ENCODE measurements at regions not wholly inside any gene's neighbourhood (a gene's known extent, or its start where the extent isn't known, plus 50 kb on each side); places are given as distances from the start of the nearest gene placed in this dataset.

GRCh38 chr18:24778810-24779418, 318.5 kb downstream of the HRH4 start:
- Histone ChIP-seq H3K9me3 (no peaks in the 10 kb centered on the region), H3K4me2 (no peak overlapping the region), H3K4me3 (no peak overlapping the region), H3K4me1 (no peaks in the 10 kb centered on the region), H3K27ac (no peak overlapping the region)
- TF ChIP-seq MAZ (IDR thresholded peaks at IDR 0.05; ENCODE audit: borderline replicate concordance, low read depth, low read length), result no peak
- no peak for TF ChIP-seq HOXB5 (CRISPR knock-in tag; IDR thresholded peaks at IDR 0.05)
- TF ChIP-seq SREBF2 (IDR thresholded peaks at IDR 0.05), result no peak
- no peak for TF ChIP-seq RCOR1 (IDR thresholded peaks at IDR 0.05; ENCODE audit: low read depth, low read length)
- ATAC-seq (no peak), FAIRE-seq (no peak), DNase-seq (ENCODE audit: low read depth in 1 of 2, low spot score in 1 of 2) (no peak)
- 39% methylated on average over 6 of the region's 6 CpGs for WGBS (ENCODE audit: missing lambda C conversion rate)
- POLR2A ChIA-PET, result no interaction called here
- CTCF ChIA-PET, result interaction anchor here (0.5 kb wide), 1 partner anchor 70 kb away, joined by 3 read pairs; no protein-coding TSS in a partner anchor

DNA sequence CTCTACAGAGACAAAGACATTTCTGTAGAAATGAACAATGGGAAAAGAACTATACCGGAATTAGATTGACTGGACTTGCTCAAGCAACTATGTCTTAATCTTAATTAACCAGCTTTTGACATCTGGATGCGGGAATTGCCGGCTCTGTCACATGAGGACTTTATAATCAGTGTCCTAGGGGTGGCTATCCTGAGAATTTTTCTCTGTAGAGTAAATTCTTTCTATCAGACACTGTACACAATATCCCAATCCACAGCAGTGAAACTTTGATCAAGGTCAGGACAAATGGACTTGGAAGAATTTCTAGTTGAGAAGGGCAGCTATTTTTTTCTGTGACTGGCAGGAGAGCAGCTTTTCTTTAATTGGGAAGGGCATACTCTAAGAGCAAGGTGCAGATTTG, 322.1 kb downstream of the HRH4 start:
- FAIRE-seq, result no peak
- POLR2A ChIA-PET, result no interaction called here
- no peaks in the 10 kb centered on the region for H3K4me1 ChIP-seq
- CTCF ChIA-PET, result no interaction called here
- no peaks in the 10 kb centered on the region for H3K9me3 ChIP-seq
- H3K27ac ChIP-seq, result no peak overlapping the region
- ATAC-seq, result no peak
- WGBS (ENCODE audit: missing lambda C conversion rate), result 3% methylated on average over 3 of the region's 3 CpGs
- no peak for DNase-seq (ENCODE audit: low read depth in 1 of 2, low spot score in 1 of 2)
- TF ChIP-seq NPAS2 (CRISPR knock-in tag; IDR thresholded peaks at IDR 0.05; ENCODE audit: borderline replicate concordance) (no peak), MAFK (IDR thresholded peaks at IDR 0.05; ENCODE audit: partially characterized antibody) (no peak), MYC (IDR thresholded peaks at IDR 0.05; ENCODE audit: borderline replicate concordance, low read length) (no peak), HOXB13 (CRISPR knock-in tag; IDR thresholded peaks at IDR 0.05; ENCODE audit: low read depth) (no peak), RAD21 (conservative IDR thresholded peaks at IDR 0.05 in 1 of 2, IDR thresholded peaks at IDR 0.05 in 1 of 2) (no peak), CHD4 (IDR thresholded peaks at IDR 0.05; ENCODE audit: borderline replicate concordance) (no peak), JUNB (IDR thresholded peaks at IDR 0.05) (no peak), ZNF302 (CRISPR knock-in tag; IDR thresholded peaks at IDR 0.05) (no peak), SREBF2 (IDR thresholded peaks at IDR 0.05) (no peak), ZSCAN20 (CRISPR knock-in tag; IDR thresholded peaks at IDR 0.05) (no peak), KDM1A (IDR thresholded peaks at IDR 0.05; ENCODE audit: low read depth) (no peak), ESRRA (IDR thresholded peaks at IDR 0.05; ENCODE audit: borderline replicate concordance, low read length) (no peak), RCOR1 (IDR thresholded peaks at IDR 0.05; ENCODE audit: low read depth, low read length) (no peak), NR3C1 (IDR thresholded peaks at IDR 0.05) (no peak), TP53 (CRISPR knock-in tag; IDR thresholded peaks at IDR 0.05) (no peak), ZFP36 (IDR thresholded peaks at IDR 0.05; ENCODE audit: borderline replicate concordance, partially characterized antibody) (no peak)
- TF ChIP-seq, protein P1, sequence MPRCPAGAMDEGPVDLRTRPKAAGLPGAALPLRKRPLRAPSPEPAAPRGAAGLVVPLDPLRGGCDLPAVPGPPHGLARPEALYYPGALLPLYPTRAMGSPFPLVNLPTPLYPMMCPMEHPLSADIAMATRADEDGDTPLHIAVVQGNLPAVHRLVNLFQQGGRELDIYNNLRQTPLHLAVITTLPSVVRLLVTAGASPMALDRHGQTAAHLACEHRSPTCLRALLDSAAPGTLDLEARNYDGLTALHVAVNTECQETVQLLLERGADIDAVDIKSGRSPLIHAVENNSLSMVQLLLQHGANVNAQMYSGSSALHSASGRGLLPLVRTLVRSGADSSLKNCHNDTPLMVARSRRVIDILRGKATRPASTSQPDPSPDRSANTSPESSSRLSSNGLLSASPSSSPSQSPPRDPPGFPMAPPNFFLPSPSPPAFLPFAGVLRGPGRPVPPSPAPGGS (IDR thresholded peaks at IDR 0.05), result no peak
- TF ChIP-seq, protein P2, sequence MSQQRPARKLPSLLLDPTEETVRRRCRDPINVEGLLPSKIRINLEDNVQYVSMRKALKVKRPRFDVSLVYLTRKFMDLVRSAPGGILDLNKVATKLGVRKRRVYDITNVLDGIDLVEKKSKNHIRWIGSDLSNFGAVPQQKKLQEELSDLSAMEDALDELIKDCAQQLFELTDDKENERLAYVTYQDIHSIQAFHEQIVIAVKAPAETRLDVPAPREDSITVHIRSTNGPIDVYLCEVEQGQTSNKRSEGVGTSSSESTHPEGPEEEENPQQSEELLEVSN (IDR thresholded peaks at IDR 0.05; ENCODE audit: borderline replicate concordance, low read depth), result no peak
- TF ChIP-seq, protein P3, sequence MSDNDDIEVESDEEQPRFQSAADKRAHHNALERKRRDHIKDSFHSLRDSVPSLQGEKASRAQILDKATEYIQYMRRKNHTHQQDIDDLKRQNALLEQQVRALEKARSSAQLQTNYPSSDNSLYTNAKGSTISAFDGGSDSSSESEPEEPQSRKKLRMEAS (IDR thresholded peaks at IDR 0.05), result no peak
- H3K4me2 ChIP-seq, result no peak overlapping the region
- no peak overlapping the region for H3K4me3 ChIP-seq

DNA sequence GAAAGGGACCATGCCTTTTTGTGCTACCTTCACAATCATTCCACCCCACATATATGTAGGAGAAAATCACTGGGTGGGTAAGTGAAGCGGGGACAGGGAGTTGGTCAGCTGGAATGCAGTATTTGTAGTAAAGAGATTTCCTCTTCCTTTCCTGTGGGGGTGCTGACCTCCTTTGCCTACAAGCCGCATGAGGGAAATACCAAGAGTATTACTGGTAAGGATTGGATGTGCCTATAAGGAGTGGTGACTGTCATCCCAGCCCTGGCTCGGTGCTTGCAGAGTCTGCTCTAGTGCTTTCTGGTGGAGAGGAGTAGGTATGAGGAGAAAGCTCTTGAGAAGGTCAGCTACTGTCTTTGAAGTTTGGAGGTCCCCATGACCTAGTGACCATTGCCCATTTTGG, 324.6 kb downstream of the HRH4 start:
- Histone ChIP-seq H3K4me3 (no peak overlapping the region), H3K9me3 (no peaks in the 10 kb centered on the region), H3K27ac (no peak overlapping the region), H3K4me2 (no peak overlapping the region), H3K4me1 (no peaks in the 10 kb centered on the region)
- no peak for TF ChIP-seq FOSB (CRISPR knock-in tag; IDR thresholded peaks at IDR 0.05)
- TF ChIP-seq RAD21 (conservative IDR thresholded peaks at IDR 0.05 in 1 of 2, IDR thresholded peaks at IDR 0.05 in 1 of 2), result no peak
- no peak for TF ChIP-seq MYC (IDR thresholded peaks at IDR 0.05; ENCODE audit: borderline replicate concordance, low read length)
- TF ChIP-seq CBX8 (IDR thresholded peaks at IDR 0.05), result no peak
- TF ChIP-seq TP53 (CRISPR knock-in tag; IDR thresholded peaks at IDR 0.05), result no peak
- TF ChIP-seq, protein P3 (IDR thresholded peaks at IDR 0.05), result no peak
- TF ChIP-seq HMGXB4 (CRISPR knock-in tag; IDR thresholded peaks at IDR 0.05; ENCODE audit: borderline replicate concordance), result no peak
- TF ChIP-seq HOXB13 (CRISPR knock-in tag; IDR thresholded peaks at IDR 0.05; ENCODE audit: low read depth), result no peak
- no peak for TF ChIP-seq HOXA7 (CRISPR knock-in tag; IDR thresholded peaks at IDR 0.05)
- no peak for TF ChIP-seq KDM1A (IDR thresholded peaks at IDR 0.05; ENCODE audit: low read depth)
- ATAC-seq, result no peak
- no peak for DNase-seq (ENCODE audit: low read depth in 1 of 2, low spot score in 1 of 2)
- no peak for FAIRE-seq
- WGBS (ENCODE audit: missing lambda C conversion rate), result 17% methylated on average over 3 of the region's 3 CpGs
- ChIA-PET POLR2A (no interaction called here), CTCF (no interaction called here)

Data from A549 (cell line).